SK-N-SH treated with all-trans-retinoic acid at 6 μM for 48 hours (cell line): ENCODE measurements at regions not wholly inside any gene's neighbourhood (a gene's known extent, or its start where the extent isn't known, plus 50 kb on each side); places are given as distances from the start of the nearest gene placed in this dataset.

Source experiments
- ARNTL ChIP-seq: fragments of 450-650 bp; formaldehyde crosslinking; IDR thresholded peaks from 2 replicates; pipeline ENCODE4 v1.5.0; 2020; ENCODE audit warnings: low read depth, mild to moderate bottlenecking, moderate library complexity, borderline replicate concordance
- CSDC2 ChIP-seq: fragments of 250-450 bp; sonication (Bioruptor Pico); IDR thresholded peaks from 2 replicates; pipeline ENCODE4 v1.5.0; 2020; ENCODE audit warnings: mild to moderate bottlenecking, moderate library complexity
- ESRRG ChIP-seq: fragments of 250-450 bp; sonication (Bioruptor Pico); IDR thresholded peaks from 2 replicates; pipeline ENCODE4 v1.6.1; 2021; ENCODE audit warnings: mild to moderate bottlenecking
- OSR1 ChIP-seq: fragments of 250-450 bp; sonication (Bioruptor Pico); IDR thresholded peaks from 2 replicates; pipeline ENCODE4 v1.8.0; 2022; ENCODE audit warnings: moderate library complexity, mild to moderate bottlenecking, inconsistent platforms
- PATZ1 ChIP-seq: fragments of 250-450 bp; sonication (Bioruptor Pico); IDR thresholded peaks from 2 replicates; pipeline ENCODE4 v1.8.0; 2020; ENCODE audit warnings: mild to moderate bottlenecking, moderate library complexity, borderline replicate concordance
- PPARA ChIP-seq: fragments of 250-450 bp; sonication (Bioruptor Pico); IDR thresholded peaks from 2 replicates; pipeline ENCODE4 v1.5.0; 2020; ENCODE audit warnings: mild to moderate bottlenecking, borderline replicate concordance
- RARB ChIP-seq: fragments of 250-450 bp; sonication (Bioruptor Pico); IDR thresholded peaks from 2 replicates; pipeline ENCODE4 v1.8.0; 2021; ENCODE audit warnings: mild to moderate bottlenecking, moderate library complexity
- SNAI2 ChIP-seq: fragments of 250-450 bp; sonication (Bioruptor Pico); IDR thresholded peaks from 2 replicates; pipeline ENCODE4 v1.5.0; 2020; ENCODE audit warnings: mild to moderate bottlenecking, moderate library complexity
- TCF4 ChIP-seq: fragments of 250-450 bp; sonication (Bioruptor Pico); IDR thresholded peaks from 2 replicates; pipeline ENCODE4 v1.8.0; 2021; ENCODE audit warnings: mild to moderate bottlenecking, moderate library complexity, borderline replicate concordance

GRCh38 chr3:72154391-72155335, 369.7 kb upstream of the PROK2 start:
- no peak for TF ChIP-seq RARB (CRISPR knock-in tag)
- TF ChIP-seq TCF4 (CRISPR knock-in tag) = no peak
- TF ChIP-seq PPARA (CRISPR knock-in tag) = no peak
- TF ChIP-seq PATZ1 (CRISPR knock-in tag) = no peak
- TF ChIP-seq ARNTL (CRISPR knock-in tag) = no peak
- no peak for TF ChIP-seq CSDC2 (CRISPR knock-in tag)
- TF ChIP-seq OSR1 = no peak
- TF ChIP-seq ESRRG (CRISPR knock-in tag) = no peak
- no peak for TF ChIP-seq SNAI2 (CRISPR knock-in tag)
